ENCODE measurements at regions not wholly inside any gene's neighbourhood (a gene's known extent, or its start where the extent isn't known, plus 50 kb on each side); places are given as distances from the start of the nearest gene placed in this dataset.

DNA sequence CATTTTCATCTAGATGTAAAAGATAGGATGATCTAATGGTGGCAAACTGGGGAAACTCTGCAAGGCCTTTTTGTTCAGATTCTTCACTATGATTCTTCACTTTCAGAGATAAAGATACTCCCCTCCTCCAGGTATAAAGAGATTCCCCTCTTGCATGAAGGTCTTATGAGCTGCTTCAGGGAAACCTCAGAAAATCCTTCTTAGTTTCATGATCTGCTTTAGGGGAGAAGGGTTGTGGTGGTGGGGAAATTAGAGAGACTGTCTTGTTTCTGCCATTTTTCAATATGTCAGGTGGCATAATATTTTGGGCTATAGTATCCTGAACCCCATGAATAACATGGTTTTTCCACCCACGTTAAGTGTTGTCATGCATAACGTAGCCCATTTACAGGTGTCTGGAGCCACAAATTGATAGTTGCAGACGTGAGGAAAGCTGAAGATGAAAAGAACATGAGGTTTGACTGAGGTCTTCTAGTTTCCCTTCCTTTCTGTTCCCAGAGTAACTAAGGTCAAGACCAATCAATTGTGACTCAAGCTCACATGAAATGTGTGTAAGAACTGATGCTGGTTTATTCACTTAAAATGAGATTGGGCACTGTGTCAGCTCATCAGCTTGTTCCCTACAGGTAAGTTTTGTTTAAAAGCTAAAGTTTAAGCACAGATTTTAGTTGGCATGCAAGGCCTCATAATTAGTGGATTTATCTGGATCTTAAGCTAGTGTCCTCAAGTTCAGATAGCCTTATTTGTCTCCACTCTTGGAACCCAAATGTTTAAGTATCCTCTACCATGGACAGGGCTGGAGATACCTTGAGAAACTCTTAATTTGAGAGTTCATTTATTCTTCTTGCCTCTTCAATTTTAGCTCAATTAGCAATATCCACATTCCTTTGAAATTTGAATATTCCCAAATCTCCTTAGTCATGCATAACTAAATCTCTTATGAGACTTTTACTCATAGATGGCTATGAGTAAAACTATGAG is 304.5 kb upstream of the FANCL start:
- Histone ChIP-seq H3K27ac (no peak overlapping the region), H3K4me3 (no peak overlapping the region), H3K4me1 (no peaks in the 10 kb centered on the region), H3K27me3 (ENCODE audit: low read depth) (no peaks in the 10 kb centered on the region), H3K9me3 (no peaks in the 10 kb centered on the region), H3K36me3 (no peaks in the 10 kb centered on the region)
- no peak for DNase-seq
- no peak for ATAC-seq
- TF ChIP-seq, protein P1, sequence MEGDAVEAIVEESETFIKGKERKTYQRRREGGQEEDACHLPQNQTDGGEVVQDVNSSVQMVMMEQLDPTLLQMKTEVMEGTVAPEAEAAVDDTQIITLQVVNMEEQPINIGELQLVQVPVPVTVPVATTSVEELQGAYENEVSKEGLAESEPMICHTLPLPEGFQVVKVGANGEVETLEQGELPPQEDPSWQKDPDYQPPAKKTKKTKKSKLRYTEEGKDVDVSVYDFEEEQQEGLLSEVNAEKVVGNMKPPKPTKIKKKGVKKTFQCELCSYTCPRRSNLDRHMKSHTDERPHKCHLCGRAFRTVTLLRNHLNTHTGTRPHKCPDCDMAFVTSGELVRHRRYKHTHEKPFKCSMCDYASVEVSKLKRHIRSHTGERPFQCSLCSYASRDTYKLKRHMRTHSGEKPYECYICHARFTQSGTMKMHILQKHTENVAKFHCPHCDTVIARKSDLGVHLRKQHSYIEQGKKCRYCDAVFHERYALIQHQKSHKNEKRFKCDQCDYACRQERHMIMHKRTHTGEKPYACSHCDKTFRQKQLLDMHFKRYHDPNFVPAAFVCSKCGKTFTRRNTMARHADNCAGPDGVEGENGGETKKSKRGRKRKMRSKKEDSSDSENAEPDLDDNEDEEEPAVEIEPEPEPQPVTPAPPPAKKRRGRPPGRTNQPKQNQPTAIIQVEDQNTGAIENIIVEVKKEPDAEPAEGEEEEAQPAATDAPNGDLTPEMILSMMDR (IDR thresholded peaks at IDR 0.05) = no peak
- intact Hi-C loops (cut with DNase I) = no loop called here

DNA sequence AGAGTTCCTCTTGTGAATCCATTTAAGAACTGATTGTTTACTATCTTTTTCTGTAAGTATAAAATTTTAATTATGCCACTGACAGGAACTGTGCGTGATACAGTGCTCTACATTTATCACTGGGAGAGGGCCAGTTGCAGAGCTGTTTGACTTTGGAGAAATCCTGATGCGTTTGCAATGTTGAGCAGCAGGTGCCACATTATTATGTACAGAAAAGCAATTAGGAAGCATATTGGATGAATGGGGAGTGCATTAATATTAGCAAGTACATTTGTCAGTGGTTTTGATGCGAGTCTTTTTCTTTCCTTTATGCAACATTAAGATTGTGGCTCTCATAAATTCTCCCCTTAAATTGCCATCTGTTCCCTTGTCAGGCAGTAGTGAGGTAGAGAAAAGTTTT is 302.3 kb upstream of the FANCL start:
- Histone ChIP-seq H3K4me1 (no peaks in the 10 kb centered on the region), H3K27me3 (ENCODE audit: low read depth) (no peaks in the 10 kb centered on the region), H3K36me3 (no peaks in the 10 kb centered on the region), H3K27ac (no peak overlapping the region), H3K9me3 (no peaks in the 10 kb centered on the region), H3K4me3 (no peak overlapping the region)
- TF ChIP-seq, protein P1 (IDR thresholded peaks at IDR 0.05) = no peak
- intact Hi-C loops (cut with DNase I) = no loop called here
- DNase-seq = no peak
- no peak for ATAC-seq

DNA sequence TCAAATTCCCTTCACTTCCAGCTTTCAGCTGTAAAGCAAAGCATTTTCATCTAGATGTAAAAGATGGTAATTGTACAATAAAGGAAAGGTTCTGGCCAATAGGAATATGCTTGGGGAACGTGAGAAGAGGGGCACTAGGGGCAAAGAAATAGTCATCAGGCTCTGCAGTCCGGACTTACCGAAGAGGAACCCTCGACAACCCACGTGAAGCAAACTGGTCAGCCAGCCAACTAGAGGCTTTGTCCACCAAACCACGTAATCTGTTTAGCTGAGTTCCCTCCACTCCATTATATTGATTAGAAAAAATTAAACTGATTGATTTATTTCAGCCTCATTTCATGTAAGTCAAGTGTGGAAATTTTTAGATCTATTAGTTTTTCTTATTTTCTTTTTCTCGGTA is 300.4 kb upstream of the FANCL start:
- H3K4me3 ChIP-seq = no peak overlapping the region
- intact Hi-C loops (cut with DNase I) = no loop called here
- ATAC-seq (no peak), DNase-seq (no peak)
- H3K27ac ChIP-seq = no peak overlapping the region
- no peaks in the 10 kb centered on the region for H3K4me1 ChIP-seq
- H3K27me3 ChIP-seq (ENCODE audit: low read depth) = no peaks in the 10 kb centered on the region
- no peaks in the 10 kb centered on the region for H3K9me3 ChIP-seq
- TF ChIP-seq, protein P1 (IDR thresholded peaks at IDR 0.05) = no peak
- H3K36me3 ChIP-seq = no peaks in the 10 kb centered on the region

DNA sequence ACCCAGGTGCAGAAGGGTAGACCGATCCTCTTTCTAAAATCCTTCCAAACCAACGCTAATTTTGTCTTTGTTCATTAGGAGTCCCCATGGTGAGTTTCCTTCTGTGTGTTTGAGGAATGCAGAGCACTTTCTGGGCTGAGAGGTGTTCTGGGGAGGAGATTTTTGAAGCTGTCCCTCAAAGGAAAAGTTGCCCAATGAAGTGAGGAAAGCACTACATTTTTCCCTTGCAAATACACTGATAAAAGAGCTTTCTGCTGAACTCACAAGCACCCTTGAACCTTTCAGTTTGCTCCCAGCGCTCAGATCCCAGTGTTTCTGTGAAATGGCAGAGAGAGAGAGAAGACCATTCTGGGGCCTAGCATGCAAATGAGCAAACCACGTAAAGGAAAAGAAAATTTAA is 299.6 kb upstream of the FANCL start:
- DNase-seq (no peak), ATAC-seq (peak in 1 of 2 donors; percentile 64)
- Histone ChIP-seq H3K4me1 (no peaks in the 10 kb centered on the region), H3K4me3 (no peak overlapping the region), H3K9me3 (no peaks in the 10 kb centered on the region), H3K36me3 (no peaks in the 10 kb centered on the region), H3K27ac (no peak overlapping the region), H3K27me3 (ENCODE audit: low read depth) (no peaks in the 10 kb centered on the region)
- intact Hi-C loops (cut with DNase I) = no loop called here
- TF ChIP-seq, protein P1 (IDR thresholded peaks at IDR 0.05) = no peak

DNA sequence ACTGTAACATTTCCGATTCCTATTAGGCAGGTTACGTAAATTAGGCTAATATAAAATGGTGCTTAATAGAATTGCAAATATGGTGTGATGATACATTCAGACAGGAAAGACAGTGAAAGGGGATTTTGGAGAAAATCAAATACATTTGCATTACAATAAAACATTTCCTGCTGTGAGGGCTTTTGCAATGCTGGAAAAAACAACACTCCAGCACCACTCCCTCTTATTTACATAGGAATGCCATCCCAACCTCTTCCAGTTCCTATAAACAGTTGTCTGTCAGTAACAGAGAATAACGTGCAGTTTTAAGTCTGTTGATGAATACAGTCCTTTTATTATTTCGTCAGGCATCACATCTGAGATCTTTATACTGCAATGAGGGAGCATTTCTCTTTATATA is 298.8 kb upstream of the FANCL start:
- ATAC-seq = no peak
- intact Hi-C loops (cut with DNase I) = no loop called here
- Histone ChIP-seq H3K27me3 (ENCODE audit: low read depth) (no peaks in the 10 kb centered on the region), H3K4me3 (no peak overlapping the region), H3K9me3 (no peaks in the 10 kb centered on the region), H3K27ac (no peak overlapping the region), H3K36me3 (no peaks in the 10 kb centered on the region), H3K4me1 (no peaks in the 10 kb centered on the region)
- TF ChIP-seq, protein P1 (IDR thresholded peaks at IDR 0.05) = no peak
- DNase-seq = no peak
